ENCODE measurements at regions not wholly inside any gene's neighbourhood (a gene's known extent, or its start where the extent isn't known, plus 50 kb on each side); places are given as distances from the start of the nearest gene placed in this dataset.

- DNase-seq (ENCODE audit: extremely low spot score) = no peak
- no peak overlapping the region for H3K4me3 ChIP-seq
- intact Hi-C loops (cut with DNase I) = no loop called here
- no peaks in the 10 kb centered on the region for H3K4me1 ChIP-seq
- no peak overlapping the region for H3K27ac ChIP-seq (replicated peaks in 1 of 4)
- no peaks in the 10 kb centered on the region for H3K36me3 ChIP-seq
- no peaks in the 10 kb centered on the region for H3K27me3 ChIP-seq
- TF ChIP-seq POLR2AphosphoS5 (IDR thresholded peaks at IDR 0.05) (no peak), CTCF (IDR thresholded peaks at IDR 0.05) (no peak), POLR2A (IDR thresholded peaks at IDR 0.05; ENCODE audit: low read depth) (no peak), EP300 (IDR thresholded peaks at IDR 0.05) (no peak)
- no peaks in the 10 kb centered on the region for H3K9me3 ChIP-seq
- WGBS = 58% methylated on average over 1 of the region's 1 CpG
Observed at GRCh38 chr9:7860335-7860709, 60.7 kb upstream of the DMAC1 start.

GRCh38 chr9:7859701-7860334, 60.2 kb upstream of the DMAC1 start:
- intact Hi-C loops (cut with DNase I) = no loop called here
- 53% methylated on average over 3 of the region's 3 CpGs for WGBS
- H3K9me3 ChIP-seq = no peaks in the 10 kb centered on the region
- TF ChIP-seq POLR2A (IDR thresholded peaks at IDR 0.05; ENCODE audit: low read depth) (no peak), EP300 (IDR thresholded peaks at IDR 0.05) (no peak), CTCF (IDR thresholded peaks at IDR 0.05) (no peak), POLR2AphosphoS5 (IDR thresholded peaks at IDR 0.05) (no peak)
- no peak overlapping the region for H3K4me3 ChIP-seq
- no peaks in the 10 kb centered on the region for H3K27me3 ChIP-seq
- DNase-seq (ENCODE audit: extremely low spot score) = no peak
- no peaks in the 10 kb centered on the region for H3K4me1 ChIP-seq
- H3K36me3 ChIP-seq = no peaks in the 10 kb centered on the region
- H3K27ac ChIP-seq (replicated peaks in 1 of 4) = no peak overlapping the region

GRCh38 chr9:7858166-7858565, 58.6 kb upstream of the DMAC1 start:
- intact Hi-C loops (cut with DNase I) = no loop called here
- Histone ChIP-seq H3K27me3 (no peaks in the 10 kb centered on the region), H3K4me1 (no peaks in the 10 kb centered on the region), H3K27ac (replicated peaks in 1 of 4) (no peak overlapping the region), H3K4me3 (no peak overlapping the region), H3K36me3 (no peaks in the 10 kb centered on the region), H3K9me3 (no peaks in the 10 kb centered on the region)
- TF ChIP-seq EP300 (IDR thresholded peaks at IDR 0.05) (no peak), POLR2A (IDR thresholded peaks at IDR 0.05; ENCODE audit: low read depth) (no peak), POLR2AphosphoS5 (IDR thresholded peaks at IDR 0.05) (no peak), CTCF (IDR thresholded peaks at IDR 0.05) (no peak)
- WGBS = 96% methylated on average over 2 of the region's 2 CpGs
- no peak for DNase-seq (ENCODE audit: extremely low spot score)

GRCh38 chr9:7854763-7855162, 55.2 kb upstream of the DMAC1 start:
- Histone ChIP-seq H3K4me1 (no peaks in the 10 kb centered on the region), H3K9me3 (no peaks in the 10 kb centered on the region), H3K27me3 (no peaks in the 10 kb centered on the region), H3K27ac (replicated peaks in 1 of 4) (no peak overlapping the region), H3K4me3 (no peak overlapping the region), H3K36me3 (no peaks in the 10 kb centered on the region)
- WGBS = 73% methylated on average over 4 of the region's 4 CpGs
- DNase-seq (ENCODE audit: extremely low spot score) = no peak
- intact Hi-C loops (cut with DNase I) = no loop called here
- no peak for TF ChIP-seq CTCF (IDR thresholded peaks at IDR 0.05)
- TF ChIP-seq POLR2AphosphoS5 (IDR thresholded peaks at IDR 0.05) = no peak
- no peak for TF ChIP-seq POLR2A (IDR thresholded peaks at IDR 0.05; ENCODE audit: low read depth)
- no peak for TF ChIP-seq EP300 (IDR thresholded peaks at IDR 0.05)
